Hematopoietic multipotent progenitor cell treated with erythropoietin and hydrocortisone succinate and interleukin-3 and kit ligand, for 8 days (in vitro differentiated cells): ENCODE measurements at regions not wholly inside any gene's neighbourhood (a gene's known extent, or its start where the extent isn't known, plus 50 kb on each side); places are given as distances from the start of the nearest gene placed in this dataset.
"Not testable (repeated sequence)": the region's sequence is repeated elsewhere in the genome, so short reads cannot be mapped to it uniquely, and the experiment has no call there.

ENCODE experiments used
- DNase-seq: peaks from one replicate; pipeline ENCODE4 v3.0.0-alpha.2; 2015

GRCh38 chr9:91512235-91512634, 88.6 kb upstream of the NFIL3 start:
- DNase-seq, result not testable (repeated sequence)

DNA sequence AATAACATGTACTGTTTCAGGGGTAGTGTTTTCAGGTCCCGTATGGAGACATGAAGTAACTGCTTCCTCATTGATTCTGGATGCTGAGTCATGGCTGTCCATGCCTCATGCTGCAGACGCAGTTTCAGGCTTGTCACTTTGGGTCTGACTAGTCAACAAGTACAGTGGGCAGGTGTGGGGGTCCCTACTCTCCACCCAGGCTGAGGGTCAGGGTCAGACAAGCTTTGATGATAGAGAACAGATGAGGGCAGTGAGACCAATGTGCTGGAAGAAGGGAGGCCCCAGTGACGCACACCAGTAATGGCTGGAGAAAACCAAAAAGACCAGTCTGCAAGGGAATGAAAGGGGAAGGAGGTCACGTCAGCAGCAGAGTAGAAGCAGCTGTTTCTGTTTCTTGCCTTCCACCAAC, 80.0 kb upstream of the NFIL3 start:
- peak; percentile 5 for DNase-seq

DNA sequence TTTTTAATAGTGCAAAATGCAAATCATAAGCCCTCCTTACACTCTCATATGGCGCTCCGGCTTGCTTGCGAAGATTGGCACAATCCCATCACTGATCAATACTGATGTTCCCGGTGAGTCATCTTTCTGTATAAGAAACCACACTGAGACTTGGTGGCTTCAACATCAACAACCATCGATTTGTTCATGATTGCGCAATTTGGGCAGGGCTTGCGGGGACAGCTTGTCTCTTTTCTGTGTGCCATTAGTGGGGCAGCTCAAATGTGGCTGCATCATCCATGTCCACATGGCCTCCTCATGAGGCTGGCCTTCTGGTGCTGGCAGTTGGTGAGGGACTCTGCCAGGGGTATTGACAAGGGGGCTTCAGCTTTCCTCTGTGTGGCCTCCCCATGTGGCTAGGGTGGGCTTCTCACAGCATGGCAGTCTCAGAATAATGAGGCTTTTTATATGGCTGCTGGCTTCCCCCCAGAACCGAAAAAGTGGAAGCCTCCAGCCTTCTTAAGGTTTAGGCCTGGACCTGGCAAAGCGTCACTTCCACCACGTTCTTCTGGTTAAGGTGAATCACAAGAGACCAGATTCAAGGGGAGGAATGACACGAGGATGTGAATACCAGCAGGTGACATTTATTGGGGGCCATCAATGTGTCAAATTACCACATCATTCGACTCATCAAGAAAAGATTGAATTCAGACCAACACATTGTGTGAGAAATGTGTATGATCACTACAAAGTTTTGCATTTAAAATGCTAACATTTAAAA, 79.5 kb upstream of the NFIL3 start:
- DNase-seq, result no peak

DNA sequence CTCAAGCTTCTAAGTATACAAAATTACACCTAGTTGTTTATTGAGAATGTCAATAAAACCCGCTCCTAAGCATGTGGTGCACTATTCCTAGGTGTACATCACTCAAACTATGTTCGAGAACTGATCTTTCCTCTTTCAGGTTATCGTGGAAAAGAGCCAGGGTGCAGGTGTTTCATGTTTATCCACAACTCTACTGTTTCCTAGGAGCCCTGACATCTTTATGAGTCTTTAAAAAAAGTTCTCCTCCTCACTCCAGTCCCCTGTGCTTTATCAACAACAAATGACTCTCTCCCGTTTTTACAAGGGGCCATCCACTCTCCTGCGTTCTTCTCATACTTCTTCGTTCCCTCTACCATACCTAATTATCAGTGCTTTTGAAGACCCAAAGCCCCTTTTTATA, 78.8 kb upstream of the NFIL3 start:
- no peak for DNase-seq

- DNase-seq, result no peak
These were observed 76.9 kb upstream of the NFIL3 start for GRCh38 chr9:91500509-91501014.

DNA sequence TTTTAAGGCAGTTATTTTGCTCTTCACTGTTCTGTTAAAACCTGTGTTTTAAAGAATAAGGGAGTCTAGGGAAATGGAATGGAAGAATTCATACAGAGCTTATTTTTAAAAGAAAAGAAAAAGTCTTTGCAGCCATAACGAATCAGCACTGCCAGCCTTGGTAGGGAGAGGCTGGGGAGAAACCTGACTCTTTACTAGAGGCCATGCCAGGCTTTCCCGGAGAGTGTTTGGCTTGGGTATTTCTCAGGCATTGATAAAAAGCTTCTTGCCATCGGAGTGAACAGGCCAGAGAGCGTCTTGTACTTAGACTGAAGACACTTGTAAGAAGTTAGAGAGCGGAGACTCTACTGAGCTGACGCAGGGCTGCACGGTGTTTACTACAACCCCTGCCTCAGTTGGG, 72.7 kb upstream of the NFIL3 start:
- DNase-seq, result no peak

GRCh38 chr9:91495450-91495849, 71.8 kb upstream of the NFIL3 start:
- no peak for DNase-seq

DNA sequence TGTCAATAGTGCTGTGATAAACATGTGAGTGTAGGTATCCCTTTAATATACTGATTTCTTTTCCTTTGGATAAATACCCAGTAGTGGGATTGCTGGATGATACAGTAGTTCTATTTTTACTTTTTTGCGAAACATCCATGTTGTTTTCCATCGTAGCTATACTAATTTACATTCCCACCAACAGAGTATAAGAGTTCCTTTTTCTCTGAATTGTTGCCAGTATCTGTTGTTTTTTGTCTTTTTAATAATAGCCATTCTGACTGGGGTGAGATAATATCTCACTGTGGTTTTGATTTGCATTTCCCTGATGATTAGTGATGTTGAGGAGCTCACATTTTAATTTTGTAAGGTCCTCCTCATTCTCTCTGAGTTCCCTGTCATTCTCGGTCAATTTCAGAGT, 71.1 kb upstream of the NFIL3 start:
- no peak for DNase-seq

DNA sequence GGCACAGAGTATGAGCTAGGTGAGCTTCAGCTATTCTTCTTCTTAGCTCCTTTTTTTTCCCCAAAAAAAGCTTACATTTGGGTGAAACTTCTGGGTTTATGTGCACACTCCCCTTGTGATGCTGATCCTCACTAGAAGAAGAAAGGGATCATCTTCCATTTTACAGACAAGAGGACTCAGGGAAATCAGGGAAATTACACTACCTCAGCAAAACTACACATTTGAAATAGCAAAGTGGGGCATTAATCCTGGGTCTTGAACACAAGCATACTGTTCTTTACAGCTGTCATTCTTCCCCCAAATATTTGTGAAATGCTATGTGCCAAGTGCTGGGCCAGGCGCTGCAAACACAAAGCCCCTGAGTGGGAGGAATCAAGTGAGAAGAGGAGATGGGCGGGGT, 68.6 kb upstream of the NFIL3 start:
- DNase-seq, result no peak

GRCh38 chr9:91491624-91492023, 68.0 kb upstream of the NFIL3 start:
- DNase-seq, result no peak

- no peak for DNase-seq
These were observed 65.8 kb upstream of the NFIL3 start for GRCh38 chr9:91489361-91489899.

- DNase-seq, result no peak
These were observed 64.7 kb upstream of the NFIL3 start for GRCh38 chr9:91488341-91488740.

- DNase-seq, result no peak
These were observed 63.3 kb upstream of the NFIL3 start for GRCh38 chr9:91486699-91487497.

- DNase-seq, result no peak
These were observed 61.4 kb upstream of the NFIL3 start for GRCh38 chr9:91485006-91485405.

DNA sequence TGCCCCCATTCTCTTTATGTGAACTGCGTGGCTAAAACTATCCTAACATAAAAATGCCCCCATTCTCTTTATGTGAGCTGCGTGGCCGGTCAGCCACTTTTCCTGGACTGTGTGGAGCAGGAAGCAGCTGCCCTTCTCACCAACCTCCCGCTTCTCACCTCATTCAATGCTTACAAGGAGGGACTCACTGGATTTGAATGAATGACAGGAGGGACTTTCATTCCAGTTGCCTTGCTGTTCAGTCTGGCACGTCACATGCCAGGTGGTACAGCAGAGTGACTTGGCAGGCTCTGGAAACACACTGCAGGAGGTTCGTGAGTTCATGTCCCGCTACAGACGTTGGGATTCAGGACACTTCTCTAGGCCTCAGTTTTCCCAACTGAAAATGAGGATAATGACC, 60.2 kb upstream of the NFIL3 start:
- DNase-seq, result no peak

GRCh38 chr9:91483189-91483691, 59.6 kb upstream of the NFIL3 start:
- DNase-seq, result no peak

- no peak for DNase-seq
These were observed 58.3 kb upstream of the NFIL3 start for GRCh38 chr9:91481972-91482371.

DNA sequence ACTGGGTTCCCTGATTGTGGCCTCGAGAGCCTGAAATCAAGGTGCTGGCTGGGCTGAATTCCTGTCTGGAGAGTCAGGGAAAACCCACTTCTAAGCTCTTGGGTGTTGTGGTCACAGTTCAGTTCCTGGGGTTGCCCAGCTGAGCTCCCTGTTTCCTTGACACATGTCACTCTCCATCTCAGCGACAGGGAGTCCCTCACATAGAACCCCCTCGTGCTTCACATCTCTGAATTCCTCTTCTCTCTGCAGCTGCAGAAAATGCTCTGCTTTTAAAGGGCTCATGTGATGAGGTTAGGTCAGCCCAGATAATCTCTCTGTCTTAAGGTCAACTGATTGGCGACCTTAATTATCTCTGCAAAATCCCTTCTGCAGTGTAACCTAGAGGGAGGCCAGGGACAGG, 53.5 kb upstream of the NFIL3 start:
- no peak for DNase-seq

DNA sequence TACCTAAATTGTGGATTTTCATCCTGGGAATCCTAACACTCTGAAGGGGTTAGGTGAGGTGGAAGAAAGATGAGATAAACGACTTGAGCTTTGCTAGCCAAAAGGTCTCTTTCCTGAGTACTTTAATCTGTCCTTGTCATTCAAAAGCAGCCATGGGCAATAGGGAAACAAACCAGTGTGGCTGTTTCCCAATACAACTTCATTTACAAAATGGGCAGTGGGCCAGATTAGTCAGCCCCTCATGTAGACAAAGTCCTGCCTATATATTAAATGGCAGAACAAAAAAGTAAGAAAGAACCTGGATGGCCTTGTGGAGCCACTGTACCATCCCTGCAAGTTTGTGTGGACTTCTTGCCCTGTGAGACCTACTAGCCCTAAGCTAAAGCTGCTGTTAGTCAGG, 51.0 kb upstream of the NFIL3 start:
- no peak for DNase-seq
